Small intestine (tissue), 7 donors: ENCODE measurements at regions not wholly inside any gene's neighbourhood (a gene's known extent, or its start where the extent isn't known, plus 50 kb on each side); places are given as distances from the start of the nearest gene placed in this dataset.

ENCODE experiments used
- DNase-seq, 2 donors: peaks; one replicate each; pipeline versions ENCODE4 v3.0.0 to v3.0.0-alpha.2; 2013
- FAIRE-seq: peaks from 2 replicates; lab custom pipeline; 2012; peaks lifted over from hg19 to GRCh38; lab: Jason Lieb, UNC
- H3K27ac ChIP-seq, 3 donors: one replicate each; pipeline ENCODE4 v1.5.1; 2013; ENCODE audit warnings: low read length in 2 of 3, mild to moderate bottlenecking in 2 of 3, control low read depth in 1 of 3, inconsistent platforms in 1 of 3, low read depth in 1 of 3, moderate library complexity in 1 of 3
- H3K27me3 ChIP-seq, 3 donors: one replicate each; pipeline ENCODE4 v1.6.1; 2013; ENCODE audit warnings: low read length in 3 of 3, inconsistent platforms in 1 of 3; ENCODE audit not compliant: control insufficient read depth in 3 of 3, insufficient read depth in 3 of 3
- H3K36me3 ChIP-seq, 3 donors: one replicate each; pipeline ENCODE4 v1.6.1; 2013; ENCODE audit warnings: low read length in 3 of 3, inconsistent platforms in 1 of 3, low read depth in 1 of 3, mild to moderate bottlenecking in 1 of 3, moderate library complexity in 1 of 3; ENCODE audit not compliant: control insufficient read depth in 3 of 3, insufficient read depth in 2 of 3
- H3K4me1 ChIP-seq, 3 donors: one replicate each; pipeline ENCODE4 v1.6.1; 2013; ENCODE audit warnings: low read length in 2 of 3, inconsistent platforms in 1 of 3, low read depth in 1 of 3, mild to moderate bottlenecking in 1 of 3, moderate library complexity in 1 of 3; ENCODE audit not compliant: control insufficient read depth in 3 of 3, insufficient read depth in 2 of 3
- H3K4me3 ChIP-seq, 3 donors: one replicate each; pipeline ENCODE4 v1.5.1; 2013; ENCODE audit warnings: low read length in 3 of 3, control low read depth in 1 of 3, inconsistent platforms in 1 of 3, low read depth in 1 of 3, mild to moderate bottlenecking in 1 of 3, moderate library complexity in 1 of 3
- H3K9me3 ChIP-seq, 2 donors: one replicate each; pipeline ENCODE4 v1.6.1; 2013; ENCODE audit warnings: low read depth in 1 of 2, low read length in 1 of 2; ENCODE audit not compliant: control insufficient read depth in 2 of 2, insufficient read depth in 1 of 2
- WGBS, 3 donors: extraction: QIAGEN DNeasy Blood & Tissue Kit; methylation state at CpG; one replicate each; pipeline ENCODE4 v1.1.7; 2013; 5-methylcytosine and 5-hydroxymethylcytosine counted together
- donor health status: healthy with polysubstance abuse.
- donor health status: control.
- donor health status: control.
- donor health status: Bipolar disorder and iron deficiency.
- donor health status: healthy.

GRCh38 chr7:31253532-31253931 lies 87.0 kb downstream of the NEUROD6 start:
- DNase-seq (no peak), FAIRE-seq (no peak)
- Histone ChIP-seq H3K4me1 (no peaks in the 10 kb centered on the region), H3K27me3 (peaks cover 0 to 2% (median 0%) of the 10 kb centered on the region in 3 donors), H3K9me3 (no peaks in the 10 kb centered on the region), H3K4me3 (no peak overlapping the region), H3K36me3 (no peaks in the 10 kb centered on the region), H3K27ac (no peak overlapping the region)
- WGBS, 3 donors, result 76 to 85% (median 81%) methylated on average over 4 of the region's 4 CpGs

GRCh38 chr7:31251441-31251840 lies 89.1 kb downstream of the NEUROD6 start:
- Histone ChIP-seq H3K27ac (no peak overlapping the region), H3K4me1 (no peaks in the 10 kb centered on the region), H3K27me3 (peaks cover 0 to 2% (median 0%) of the 10 kb centered on the region in 3 donors), H3K36me3 (no peaks in the 10 kb centered on the region), H3K9me3 (no peaks in the 10 kb centered on the region), H3K4me3 (no peak overlapping the region)
- WGBS, 3 donors, result 69 to 86% (median 84%) methylated on average over 8 of the region's 8 CpGs
- no peak for FAIRE-seq
- no peak for DNase-seq

- WGBS, 3 donors, result 49 to 76% (median 53%) methylated on average over 11 of the region's 11 CpGs
- no peaks in the 10 kb centered on the region for H3K9me3 ChIP-seq
- no peaks in the 10 kb centered on the region for H3K4me1 ChIP-seq
- DNase-seq (no peak), FAIRE-seq (no peak)
- no peaks in the 10 kb centered on the region for H3K36me3 ChIP-seq
- no peak overlapping the region for H3K27ac ChIP-seq
- H3K27me3 ChIP-seq, result peaks cover 0 to 5% (median 0%) of the 10 kb centered on the region in 3 donors
- H3K4me3 ChIP-seq, result no peak overlapping the region
Observed at GRCh38 chr7:31249671-31250070, 90.9 kb downstream of the NEUROD6 start.

GRCh38 chr7:31236868-31237267 lies 103.7 kb downstream of the NEUROD6 start:
- no peak overlapping the region for H3K27ac ChIP-seq
- no peak for DNase-seq
- H3K4me1 ChIP-seq, result no peaks in the 10 kb centered on the region
- H3K27me3 ChIP-seq, result no peaks in the 10 kb centered on the region
- no peak overlapping the region for H3K4me3 ChIP-seq
- H3K9me3 ChIP-seq, result no peaks in the 10 kb centered on the region
- no peaks in the 10 kb centered on the region for H3K36me3 ChIP-seq
- FAIRE-seq, result no peak
- WGBS, 3 donors, result 86 to 89% (median 88%) methylated on average over 6 of the region's 6 CpGs

GRCh38 chr7:31234836-31235605 lies 105.5 kb downstream of the NEUROD6 start:
- Histone ChIP-seq H3K9me3 (no peaks in the 10 kb centered on the region), H3K27me3 (no peaks in the 10 kb centered on the region), H3K27ac (no peak overlapping the region), H3K4me1 (no peaks in the 10 kb centered on the region), H3K4me3 (no peak overlapping the region), H3K36me3 (no peaks in the 10 kb centered on the region)
- 79 to 81% (median 81%) methylated on average over 9 of the region's 9 CpGs for WGBS, 3 donors
- DNase-seq, result no peak
- no peak for FAIRE-seq

GRCh38 chr7:31228957-31229356 lies 111.6 kb downstream of the NEUROD6 start:
- 83 to 85% (median 83%) methylated on average over 6 of the region's 6 CpGs for WGBS, 3 donors
- DNase-seq, result no peak
- peaks cover 0 to 17% of the 10 kb centered on the region in 2 donors for H3K9me3 ChIP-seq
- no peak overlapping the region for H3K4me3 ChIP-seq
- H3K36me3 ChIP-seq, result no peaks in the 10 kb centered on the region
- H3K27me3 ChIP-seq, result peaks cover 0 to 2% (median 0%) of the 10 kb centered on the region in 3 donors
- FAIRE-seq, result no peak
- H3K27ac ChIP-seq, result no peak overlapping the region
- no peaks in the 10 kb centered on the region for H3K4me1 ChIP-seq

- H3K36me3 ChIP-seq, result no peaks in the 10 kb centered on the region
- WGBS, 3 donors, result 94 to 96% (median 96%) methylated on average over 1 of the region's 1 CpG
- DNase-seq, result no peak
- FAIRE-seq, result no peak
- H3K27ac ChIP-seq, result no peak overlapping the region
- no peaks in the 10 kb centered on the region for H3K9me3 ChIP-seq
- H3K4me3 ChIP-seq, result no peak overlapping the region
- H3K4me1 ChIP-seq, result no peaks in the 10 kb centered on the region
- H3K27me3 ChIP-seq, result no peaks in the 10 kb centered on the region
Observed at GRCh38 chr7:31214751-31215150, 125.8 kb downstream of the NEUROD6 start.

- H3K27me3 ChIP-seq, result no peaks in the 10 kb centered on the region
- 88 to 100% (median 92%) methylated on average over 1 of the region's 1 CpG for WGBS, 3 donors
- H3K36me3 ChIP-seq, result no peaks in the 10 kb centered on the region
- no peaks in the 10 kb centered on the region for H3K9me3 ChIP-seq
- H3K27ac ChIP-seq, result no peak overlapping the region
- H3K4me1 ChIP-seq, result no peaks in the 10 kb centered on the region
- DNase-seq, result no peak
- H3K4me3 ChIP-seq, result no peak overlapping the region
- FAIRE-seq, result no peak
Observed at GRCh38 chr7:31211281-31211680, 129.2 kb downstream of the NEUROD6 start.

GRCh38 chr7:31204071-31204470 lies 136.5 kb downstream of the NEUROD6 start:
- DNase-seq (no peak), FAIRE-seq (no peak)
- WGBS, 3 donors, result 46 to 52% (median 50%) methylated on average over 2 of the region's 2 CpGs
- Histone ChIP-seq H3K9me3 (no peaks in the 10 kb centered on the region), H3K4me1 (no peaks in the 10 kb centered on the region), H3K4me3 (no peak overlapping the region), H3K27me3 (peaks cover 0 to 2% (median 0%) of the 10 kb centered on the region in 3 donors), H3K36me3 (no peaks in the 10 kb centered on the region), H3K27ac (no peak overlapping the region)
